HepG2 (cell line): ENCODE measurements at regions not wholly inside any gene's neighbourhood (a gene's known extent, or its start where the extent isn't known, plus 50 kb on each side); places are given as distances from the start of the nearest gene placed in this dataset.

Source experiments
- ATAC-seq: fragments of 200-7000 bp; cut with Tn5 transposase; 3 replicates; pipeline ENCODE4 v1.9.1; 2020; ENCODE audit warnings: mild to moderate bottlenecking, moderate library complexity
- BruUV-seq: library from RNA; stranded (reverse); fragments of 400-500 nt; replicated peaks from 2 replicates; lab custom pipeline; 2021; lab: Mats Ljungman, UMichigan
- CTCF ChIA-PET: fragments of 300-600 bp; formaldehyde crosslinking; extraction: SDS; loops from one replicate; lab custom pipeline; 2021; ENCODE audit warnings: low total read pairs, inconsistent platforms, low intra/inter-chr PET ratio; lab: Yijun Ruan, JAX
- POLR2A ChIA-PET: fragments of 350-600 bp; sonication (Branson Sonifier 250); formaldehyde crosslinking; loops from one replicate; lab custom pipeline; 2020; ENCODE audit warnings: antibody characterized with exemption, inconsistent platforms; lab: Yijun Ruan, JAX
- DNase-seq: peaks from one replicate; pipeline ENCODE4 v3.0.0-alpha.2; 2015; ENCODE audit warnings: low spot score
- FAIRE-seq: peaks from 3 replicates; lab custom pipeline; 2011; peaks lifted over from hg19 to GRCh38; lab: Jason Lieb, UNC
- H2AFZ ChIP-seq: one replicate; pipeline ENCODE4 v1.6.1; 2011; ENCODE audit warnings: low read length, inconsistent platforms
- H3K27ac ChIP-seq: fragments of 300-600 bp; 3 replicates; pipeline ENCODE4 v1.8.0; 2011; ENCODE audit warnings: mixed run types, mild to moderate bottlenecking, mixed read lengths, low read length, inconsistent platforms; ENCODE audit not compliant: insufficient read depth; ENCODE audit errors: extremely low read length
- H3K27me3 ChIP-seq, 2 experiments: fragments of 200-600 bp in 1 of 2; 2 replicates in 1 of 2; 3 replicates in 1 of 2; pipeline versions ENCODE4 v1.6.0 to v1.8.0; 2011; ENCODE audit warnings: low read length in 2 of 2, mild to moderate bottlenecking in 2 of 2, moderate library complexity in 2 of 2, inconsistent platforms in 1 of 2; ENCODE audit not compliant: insufficient read depth in 2 of 2, control insufficient read depth in 1 of 2
- H3K36me3 ChIP-seq, 2 experiments: fragments of 200-600 bp in 1 of 2; replicated peaks in 1 of 2; 2 replicates in 1 of 2; 3 replicates in 1 of 2; pipeline versions ENCODE4 v1.5.1 to v1.8.0; 2011; ENCODE audit warnings: low read length in 2 of 2, inconsistent platforms in 1 of 2; ENCODE audit not compliant: insufficient read depth in 2 of 2, control insufficient read depth in 1 of 2
- H3K4me1 ChIP-seq: 2 replicates; pipeline ENCODE4 v1.5.1; 2012; ENCODE audit warnings: low read length, inconsistent platforms; ENCODE audit not compliant: insufficient read depth
- H3K4me2 ChIP-seq: 2 replicates; pipeline ENCODE4 v1.6.0; 2011; ENCODE audit warnings: low read depth, low read length, inconsistent platforms
- H3K4me3 ChIP-seq, 3 experiments: fragments of 200-600 bp in 1 of 3; sonication (generic), shearing (Covaris generic) in 1 of 3; replicated peaks in 1 of 3; 2 replicates each; pipeline ENCODE4 v1.5.1; 2011 to 2016; ENCODE audit warnings: low read length in 3 of 3, inconsistent platforms in 2 of 3, low read depth in 2 of 3, mild to moderate bottlenecking in 2 of 3, control low read depth in 1 of 3, mixed read lengths in 1 of 3; ENCODE audit not compliant: insufficient read depth in 1 of 3
- H3K79me2 ChIP-seq: one replicate; pipeline ENCODE4 v1.6.1; 2011; ENCODE audit warnings: low read length, inconsistent platforms; ENCODE audit not compliant: insufficient read depth
- H3K9ac ChIP-seq: 2 replicates; pipeline ENCODE4 v1.6.0; 2011; ENCODE audit warnings: mild to moderate bottlenecking, low read depth, low read length, inconsistent platforms; ENCODE audit not compliant: insufficient read depth
- H3K9me3 ChIP-seq: 2 replicates; pipeline ENCODE4 v1.5.1; 2012; ENCODE audit warnings: mild to moderate bottlenecking, low read length
- H4K20me1 ChIP-seq: 2 replicates; pipeline ENCODE4 v1.6.0; 2011; ENCODE audit warnings: inconsistent platforms, mild to moderate bottlenecking, low read length, moderate library complexity; ENCODE audit not compliant: insufficient read depth
- EEA1 ChIP-seq: sonication (generic); formaldehyde crosslinking; IDR thresholded peaks from 2 replicates; pipeline ENCODE4 v1.5.1; 2020; ENCODE audit warnings: mild to moderate bottlenecking, missing genetic modification reagents, borderline replicate concordance
- ETV6 ChIP-seq: sonication (generic); formaldehyde crosslinking; conservative IDR thresholded peaks from 2 replicates; pipeline ENCODE4 v1.4.0; 2020; ENCODE audit warnings: missing genetic modification reagents
- EZH2 ChIP-seq: conservative IDR thresholded peaks from 2 replicates; pipeline ENCODE4 v1.6.1; 2012; ENCODE audit warnings: mild to moderate bottlenecking, low read depth, low read length, moderate library complexity
- FOXM1 ChIP-seq: sonication (generic); formaldehyde crosslinking; IDR thresholded peaks from 2 replicates; pipeline ENCODE4 v1.5.0; 2020; ENCODE audit warnings: missing genetic modification reagents
- HHEX ChIP-seq: IDR thresholded peaks from 2 replicates; pipeline ENCODE4 v1.6.1; 2016; ENCODE audit warnings: control low read depth
- MTA3 ChIP-seq: sonication (generic); formaldehyde crosslinking; IDR thresholded peaks from 2 replicates; pipeline ENCODE4 v1.4.0; 2020; ENCODE audit warnings: missing genetic modification reagents
- NAIF1 ChIP-seq: sonication (generic); formaldehyde crosslinking; IDR thresholded peaks from 2 replicates; pipeline ENCODE4 v1.5.0; 2020; ENCODE audit warnings: mild to moderate bottlenecking, missing genetic modification reagents, borderline replicate concordance
- NR2F1 ChIP-seq, 2 experiments: fragments of 450-650 bp in 1 of 2; formaldehyde crosslinking in 1 of 2; IDR thresholded peaks; 2 replicates each; pipeline versions ENCODE4 v1.5.0 to v1.6.1; 2016 to 2020; ENCODE audit warnings: mild to moderate bottlenecking in 1 of 2, missing compliant biosample characterization in 1 of 2, missing genetic modification reagents in 1 of 2, moderate library complexity in 1 of 2
- RBAK ChIP-seq: sonication (generic); formaldehyde crosslinking; IDR thresholded peaks from 2 replicates; pipeline ENCODE4 v1.5.1; 2020; ENCODE audit warnings: mild to moderate bottlenecking, missing genetic modification reagents
- RFXAP ChIP-seq: sonication (generic); formaldehyde crosslinking; IDR thresholded peaks from 2 replicates; pipeline ENCODE4 v1.4.0; 2020; ENCODE audit warnings: missing genetic modification reagents, borderline replicate concordance
- SIX1 ChIP-seq: sonication (generic); formaldehyde crosslinking; IDR thresholded peaks from 2 replicates; pipeline ENCODE4 v1.4.0; 2020; ENCODE audit warnings: missing genetic modification reagents, borderline replicate concordance
- STAG1 ChIP-seq: sonication (generic); formaldehyde crosslinking; IDR thresholded peaks from 2 replicates; pipeline ENCODE4 v1.4.0; 2020; ENCODE audit warnings: missing genetic modification reagents
- TARDBP ChIP-seq: sonication (generic); formaldehyde crosslinking; IDR thresholded peaks from 2 replicates; pipeline ENCODE4 v1.8.0; 2022; ENCODE audit warnings: mild to moderate bottlenecking, missing genetic modification reagents
- TRIM24 ChIP-seq: sonication (generic); formaldehyde crosslinking; IDR thresholded peaks from 2 replicates; pipeline ENCODE4 v1.8.0; 2022; ENCODE audit warnings: mild to moderate bottlenecking, missing genetic modification reagents
- ZC3H4 ChIP-seq: sonication (generic); formaldehyde crosslinking; IDR thresholded peaks from 2 replicates; pipeline ENCODE4 v1.4.0; 2020; ENCODE audit warnings: missing genetic modification reagents, borderline replicate concordance
- ZFYVE20 ChIP-seq: sonication (generic); formaldehyde crosslinking; IDR thresholded peaks from 2 replicates; pipeline ENCODE4 v1.8.0; 2023; ENCODE audit warnings: low read depth, mild to moderate bottlenecking, moderate library complexity, missing genetic modification reagents, borderline replicate concordance
- ZNF10 ChIP-seq: sonication (generic); formaldehyde crosslinking; IDR thresholded peaks from 2 replicates; pipeline ENCODE4 v1.4.0; 2020; ENCODE audit warnings: mild to moderate bottlenecking, low read depth, missing genetic modification reagents, borderline replicate concordance
- ZNF446 ChIP-seq: sonication (generic); formaldehyde crosslinking; IDR thresholded peaks from 2 replicates; pipeline ENCODE4 v1.5.0; 2020; ENCODE audit warnings: mild to moderate bottlenecking, missing genetic modification reagents
- WGBS: methylation state at CpG from one replicate; pipeline ENCODE4 v1.1.6; 2017; ENCODE audit warnings: low lambda C conversion rate; 5-methylcytosine and 5-hydroxymethylcytosine counted together
- in situ Hi-C: cut with HindIII; loops from 2 replicates; pipeline ENCODE4 v1.10.0; 2017; ENCODE audit warnings: low pct_unique_long_range_greater_than_20kb; ENCODE audit not compliant: extremely low pct_ligation_motif_present
- intact Hi-C: fragments of 100-400 bp; cut with micrococcal nuclease; formaldehyde crosslinking; loops from one replicate; pipeline ENCODE4 v1.10.0; 2022; ENCODE audit not compliant: unreplicated experiment
- TF ChIP-seq, protein P1 (sequence below): sonication (generic); formaldehyde crosslinking; IDR thresholded peaks from 2 replicates; pipeline ENCODE4 v1.4.0; 2020; ENCODE audit warnings: mild to moderate bottlenecking, missing genetic modification reagents
- TF ChIP-seq, protein P2 (sequence below): sonication (generic); formaldehyde crosslinking; IDR thresholded peaks from 2 replicates; pipeline ENCODE4 v1.4.0; 2020; ENCODE audit warnings: missing genetic modification reagents

DNA sequence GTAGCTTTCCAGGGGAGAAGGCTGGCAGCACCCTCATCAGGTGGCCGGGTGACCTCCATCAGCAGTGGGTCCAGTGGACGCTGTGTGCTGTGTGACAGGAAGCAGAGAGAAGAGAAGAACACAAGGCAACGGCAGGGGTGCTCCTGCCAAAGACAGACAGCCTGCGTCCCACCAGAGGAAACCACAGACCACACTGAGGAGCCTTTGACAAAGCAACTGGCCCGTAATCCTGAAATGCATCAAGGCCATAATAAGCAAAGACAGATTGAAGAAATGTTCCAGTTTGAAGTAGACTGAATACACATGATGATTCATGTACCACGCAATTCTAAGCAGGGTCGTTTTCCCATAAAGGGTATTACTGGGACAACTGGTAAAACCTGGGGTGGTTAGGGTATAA is 172.4 kb downstream of the FBXO15 start:
- no peak for FAIRE-seq

DNA sequence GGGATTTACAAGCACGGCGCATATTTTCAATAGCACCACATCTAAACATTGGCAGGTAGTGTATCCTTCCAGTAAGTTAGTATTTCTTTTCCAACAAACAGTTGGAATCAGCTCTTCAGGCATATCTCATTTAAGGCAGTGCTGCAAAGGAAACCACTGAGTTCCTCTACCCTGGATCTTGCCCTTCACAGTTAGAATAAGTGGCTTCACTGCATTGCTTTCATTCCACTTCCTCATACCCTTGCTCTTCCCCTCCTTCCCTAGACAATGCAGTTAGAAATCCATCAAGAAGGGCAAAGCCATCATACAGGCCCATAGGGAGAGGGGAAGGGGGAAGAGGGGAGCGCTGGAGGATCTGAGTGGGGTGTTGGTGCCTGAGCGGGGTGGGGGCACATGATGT is 173.7 kb downstream of the FBXO15 start:
- ATAC-seq = no peak
- no peak overlapping the region for H2AFZ ChIP-seq
- POLR2A ChIA-PET = no interaction called here
- H3K9me3 ChIP-seq = no peaks in the 10 kb centered on the region
- no peaks in the 10 kb centered on the region for H4K20me1 ChIP-seq
- no peak for FAIRE-seq
- intact Hi-C loops (no loop called here), in situ Hi-C loops (no loop called here)
- H3K4me2 ChIP-seq = no peak overlapping the region
- H3K9ac ChIP-seq = no peak overlapping the region
- H3K27ac ChIP-seq = no peak overlapping the region
- no peaks in the 10 kb centered on the region for H3K4me1 ChIP-seq
- CTCF ChIA-PET = no interaction called here
- no peak for DNase-seq
- no peaks in the 10 kb centered on the region for H3K79me2 ChIP-seq
- no peak for TF ChIP-seq EZH2
- TF ChIP-seq, protein P1, sequence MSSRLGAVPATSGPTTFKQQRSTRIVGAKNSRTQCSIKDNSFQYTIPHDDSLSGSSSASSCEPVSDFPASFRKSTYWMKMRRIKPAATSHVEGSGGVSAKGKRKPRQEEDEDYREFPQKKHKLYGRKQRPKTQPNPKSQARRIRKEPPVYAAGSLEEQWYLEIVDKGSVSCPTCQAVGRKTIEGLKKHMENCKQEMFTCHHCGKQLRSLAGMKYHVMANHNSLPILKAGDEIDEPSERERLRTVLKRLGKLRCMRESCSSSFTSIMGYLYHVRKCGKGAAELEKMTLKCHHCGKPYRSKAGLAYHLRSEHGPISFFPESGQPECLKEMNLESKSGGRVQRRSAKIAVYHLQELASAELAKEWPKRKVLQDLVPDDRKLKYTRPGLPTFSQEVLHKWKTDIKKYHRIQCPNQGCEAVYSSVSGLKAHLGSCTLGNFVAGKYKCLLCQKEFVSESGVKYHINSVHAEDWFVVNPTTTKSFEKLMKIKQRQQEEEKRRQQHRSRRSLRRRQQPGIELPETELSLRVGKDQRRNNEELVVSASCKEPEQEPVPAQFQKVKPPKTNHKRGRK (CRISPR knock-in tag) = no peak
- no peak for TF ChIP-seq TRIM24 (CRISPR knock-in tag)
- no peak for TF ChIP-seq HHEX (CRISPR knock-in tag)
- no peak for TF ChIP-seq NR2F1 (CRISPR knock-in tag; IDR thresholded peaks at IDR 0.05)
- TF ChIP-seq TARDBP (CRISPR knock-in tag) = no peak
- TF ChIP-seq RBAK (CRISPR knock-in tag) = no peak
- TF ChIP-seq NAIF1 (CRISPR knock-in tag) = no peak
- peaks cover 0 to 26% of the 10 kb centered on the region in 2 experiments; a peak in 2 of 5 replicates for H3K27me3 ChIP-seq
- no peak overlapping the region for H3K4me3 ChIP-seq
- 46% methylated on average over 4 of the region's 4 CpGs for WGBS
- BruUV-seq = no TSS peak
- no peaks in the 10 kb centered on the region for H3K36me3 ChIP-seq

More for the DNA sequence above, 172.4 kb downstream of the FBXO15 start:
- Histone ChIP-seq H3K4me1 (no peaks in the 10 kb centered on the region), H2AFZ (no peak overlapping the region), H3K4me2 (no peak overlapping the region), H4K20me1 (no peaks in the 10 kb centered on the region), H3K27me3 (peaks cover 0 to 26% of the 10 kb centered on the region in 2 experiments; a peak in 2 of 5 replicates), H3K9ac (no peak overlapping the region), H3K79me2 (no peaks in the 10 kb centered on the region), H3K4me3 (no peak overlapping the region), H3K36me3 (no peaks in the 10 kb centered on the region), H3K27ac (no peak overlapping the region), H3K9me3 (no peaks in the 10 kb centered on the region)
- CTCF ChIA-PET = no interaction called here
- DNase-seq = no peak
- TF ChIP-seq MTA3 (CRISPR knock-in tag) (no peak), EEA1 (CRISPR knock-in tag) (no peak), STAG1 (CRISPR knock-in tag) (no peak), SIX1 (CRISPR knock-in tag) (no peak), FOXM1 (CRISPR knock-in tag) (no peak), ETV6 (CRISPR knock-in tag) (no peak), ZFYVE20 (CRISPR knock-in tag) (no peak), ZNF10 (CRISPR knock-in tag) (no peak), ZC3H4 (CRISPR knock-in tag) (no peak), RFXAP (CRISPR knock-in tag) (no peak), ZNF446 (no peak)
- TF ChIP-seq, protein P2, sequence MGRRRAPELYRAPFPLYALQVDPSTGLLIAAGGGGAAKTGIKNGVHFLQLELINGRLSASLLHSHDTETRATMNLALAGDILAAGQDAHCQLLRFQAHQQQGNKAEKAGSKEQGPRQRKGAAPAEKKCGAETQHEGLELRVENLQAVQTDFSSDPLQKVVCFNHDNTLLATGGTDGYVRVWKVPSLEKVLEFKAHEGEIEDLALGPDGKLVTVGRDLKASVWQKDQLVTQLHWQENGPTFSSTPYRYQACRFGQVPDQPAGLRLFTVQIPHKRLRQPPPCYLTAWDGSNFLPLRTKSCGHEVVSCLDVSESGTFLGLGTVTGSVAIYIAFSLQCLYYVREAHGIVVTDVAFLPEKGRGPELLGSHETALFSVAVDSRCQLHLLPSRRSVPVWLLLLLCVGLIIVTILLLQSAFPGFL = no peak
- in situ Hi-C loops (loop anchor here (25.0 kb wide), 1 partner anchor 1213 kb away; no protein-coding TSS in a partner anchor), intact Hi-C loops (no loop called here)
- POLR2A ChIA-PET = no interaction called here
- no TSS peak for BruUV-seq
- ATAC-seq = no peak
- WGBS = 1% methylated on average over 7 of the region's 7 CpGs
